ENCODE measurements at regions not wholly inside any gene's neighbourhood (a gene's known extent, or its start where the extent isn't known, plus 50 kb on each side); places are given as distances from the start of the nearest gene placed in this dataset.
"Not testable (repeated sequence)": the region's sequence is repeated elsewhere in the genome, so short reads cannot be mapped to it uniquely, and the experiment has no call there.

- DNase-seq (ENCODE audit: low read depth, low spot score) = no peak
- no peaks in the 10 kb centered on the region for H3K27me3 ChIP-seq (ENCODE audit: insufficient read depth, insufficient read length)
- H3K4me1 ChIP-seq (ENCODE audit: insufficient read depth, insufficient read length) = no peaks in the 10 kb centered on the region
- no peak overlapping the region for H3K4me3 ChIP-seq (ENCODE audit: insufficient read length, low read depth)
- TF ChIP-seq SUZ12 (IDR thresholded peaks at IDR 0.05; ENCODE audit: extremely low read depth, insufficient read depth, insufficient read length) (no peak), YY1 (IDR thresholded peaks at IDR 0.05; ENCODE audit: insufficient read depth, insufficient read length) (no peak), ZNF274 (IDR thresholded peaks at IDR 0.05; ENCODE audit: low read depth, low read length) (no peak)
- no peaks in the 10 kb centered on the region for H3K36me3 ChIP-seq (ENCODE audit: insufficient read depth, insufficient read length, low read length)
- no peaks in the 10 kb centered on the region for H3K9me3 ChIP-seq (ENCODE audit: insufficient read depth, low read length)
- no peak overlapping the region for H3K9ac ChIP-seq (ENCODE audit: insufficient read length, low read depth)
Measured at GRCh38 chr20:52008874-52009273, 182.7 kb downstream of the ZFP64 start.

DNA sequence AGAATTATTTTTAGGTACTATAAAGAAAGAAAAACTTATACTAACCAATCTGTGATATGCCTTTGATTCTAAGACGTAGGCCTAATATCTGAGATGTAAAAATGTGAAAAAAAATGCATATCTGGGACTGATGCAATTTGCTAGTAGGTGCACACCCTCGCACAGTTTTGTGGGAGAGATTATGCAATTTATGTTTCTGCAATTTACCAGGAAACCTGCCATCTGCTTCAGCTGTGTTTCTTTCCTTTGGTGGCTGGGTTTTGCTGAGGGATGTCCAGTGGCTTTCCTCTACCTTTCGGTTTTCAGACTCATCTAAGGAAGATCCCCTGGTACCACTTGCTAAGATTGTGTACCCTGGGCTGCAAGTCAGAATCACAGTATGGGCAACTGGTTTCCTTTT lies 186.9 kb downstream of the ZFP64 start:
- DNase-seq (ENCODE audit: low read depth, low spot score) = no peak
- Histone ChIP-seq H3K4me3 (ENCODE audit: insufficient read length, low read depth) (no peak overlapping the region), H3K36me3 (ENCODE audit: insufficient read depth, insufficient read length, low read length) (no peaks in the 10 kb centered on the region), H3K4me1 (ENCODE audit: insufficient read depth, insufficient read length) (no peaks in the 10 kb centered on the region), H3K9ac (ENCODE audit: insufficient read length, low read depth) (no peak overlapping the region), H3K27me3 (ENCODE audit: insufficient read depth, insufficient read length) (no peaks in the 10 kb centered on the region), H3K9me3 (ENCODE audit: insufficient read depth, low read length) (no peaks in the 10 kb centered on the region)
- TF ChIP-seq SUZ12 (IDR thresholded peaks at IDR 0.05; ENCODE audit: extremely low read depth, insufficient read depth, insufficient read length) = no peak
- TF ChIP-seq YY1 (IDR thresholded peaks at IDR 0.05; ENCODE audit: insufficient read depth, insufficient read length) = no peak
- TF ChIP-seq ZNF274 (IDR thresholded peaks at IDR 0.05; ENCODE audit: low read depth, low read length) = no peak

- H3K9ac ChIP-seq (ENCODE audit: insufficient read length, low read depth) = no peak overlapping the region
- H3K4me3 ChIP-seq (ENCODE audit: insufficient read length, low read depth) = no peak overlapping the region
- no peak for DNase-seq (ENCODE audit: low read depth, low spot score)
- H3K27me3 ChIP-seq (ENCODE audit: insufficient read depth, insufficient read length) = no peaks in the 10 kb centered on the region
- TF ChIP-seq SUZ12 (IDR thresholded peaks at IDR 0.05; ENCODE audit: extremely low read depth, insufficient read depth, insufficient read length) = no peak
- TF ChIP-seq YY1 (IDR thresholded peaks at IDR 0.05; ENCODE audit: insufficient read depth, insufficient read length) = no peak
- no peak for TF ChIP-seq ZNF274 (IDR thresholded peaks at IDR 0.05; ENCODE audit: low read depth, low read length)
- H3K36me3 ChIP-seq (ENCODE audit: insufficient read depth, insufficient read length, low read length) = no peaks in the 10 kb centered on the region
- H3K9me3 ChIP-seq (ENCODE audit: insufficient read depth, low read length) = no peaks in the 10 kb centered on the region
- H3K4me1 ChIP-seq (ENCODE audit: insufficient read depth, insufficient read length) = no peaks in the 10 kb centered on the region
Measured at GRCh38 chr20:52004018-52004417, 187.6 kb downstream of the ZFP64 start.

- TF ChIP-seq YY1 (IDR thresholded peaks at IDR 0.05; ENCODE audit: insufficient read depth, insufficient read length) = no peak
- TF ChIP-seq SUZ12 (IDR thresholded peaks at IDR 0.05; ENCODE audit: extremely low read depth, insufficient read depth, insufficient read length) = no peak
- TF ChIP-seq ZNF274 (IDR thresholded peaks at IDR 0.05; ENCODE audit: low read depth, low read length) = no peak
- no peak for DNase-seq (ENCODE audit: low read depth, low spot score)
- Histone ChIP-seq H3K9me3 (ENCODE audit: insufficient read depth, low read length) (no peaks in the 10 kb centered on the region), H3K4me1 (ENCODE audit: insufficient read depth, insufficient read length) (no peaks in the 10 kb centered on the region), H3K27me3 (ENCODE audit: insufficient read depth, insufficient read length) (no peaks in the 10 kb centered on the region), H3K36me3 (ENCODE audit: insufficient read depth, insufficient read length, low read length) (no peaks in the 10 kb centered on the region), H3K9ac (ENCODE audit: insufficient read length, low read depth) (no peak overlapping the region), H3K4me3 (ENCODE audit: insufficient read length, low read depth) (no peak overlapping the region)
Measured at GRCh38 chr20:52003415-52003814, 188.2 kb downstream of the ZFP64 start.

DNA sequence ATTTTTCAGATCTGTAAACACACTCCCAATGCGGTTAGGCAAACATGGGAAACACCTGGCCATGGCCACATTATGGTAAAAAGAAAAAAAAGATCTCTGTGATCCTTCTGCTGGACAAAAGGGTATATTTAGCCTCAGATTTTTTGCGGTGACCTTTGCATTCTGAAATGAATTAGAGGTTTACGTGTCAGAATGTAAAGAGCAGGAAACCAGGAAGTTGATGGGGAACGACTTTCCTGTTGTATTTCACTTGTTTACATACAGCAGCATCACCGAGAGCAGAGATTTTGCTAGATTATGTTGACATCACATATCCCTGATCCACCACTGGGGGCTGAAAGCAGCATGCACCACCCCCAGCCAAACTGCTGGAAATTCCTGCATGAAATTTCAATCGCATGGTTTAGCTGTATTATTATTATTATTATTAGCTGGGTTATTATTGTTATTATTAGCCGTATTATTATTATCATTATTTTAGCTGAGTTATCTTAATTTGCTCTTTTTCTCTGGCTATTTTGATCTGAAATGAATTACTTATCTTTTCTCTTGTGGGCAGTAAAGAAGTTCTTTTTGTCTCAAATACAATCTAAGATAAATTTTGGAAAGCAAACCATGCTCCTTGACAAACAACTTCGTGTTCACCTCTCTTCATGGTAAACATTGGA lies 189.4 kb downstream of the ZFP64 start:
- no peak for DNase-seq (ENCODE audit: low read depth, low spot score)

GRCh38 chr20:51997281-51997936 lies 194.2 kb downstream of the ZFP64 start:
- not testable (repeated sequence) for H3K9me3 ChIP-seq (ENCODE audit: insufficient read depth, low read length); H3K36me3 ChIP-seq (ENCODE audit: insufficient read depth, insufficient read length, low read length); DNase-seq (ENCODE audit: low read depth, low spot score); H3K27me3 ChIP-seq (ENCODE audit: insufficient read depth, insufficient read length); H3K4me1 ChIP-seq (ENCODE audit: insufficient read depth, insufficient read length); H3K4me3 ChIP-seq (ENCODE audit: insufficient read length, low read depth); H3K9ac ChIP-seq (ENCODE audit: insufficient read length, low read depth)

More for the DNA sequence above, 189.4 kb downstream of the ZFP64 start:
- Histone ChIP-seq H3K4me1 (ENCODE audit: insufficient read depth, insufficient read length) (no peaks in the 10 kb centered on the region), H3K27me3 (ENCODE audit: insufficient read depth, insufficient read length) (no peaks in the 10 kb centered on the region), H3K9me3 (ENCODE audit: insufficient read depth, low read length) (no peaks in the 10 kb centered on the region), H3K4me3 (ENCODE audit: insufficient read length, low read depth) (no peak overlapping the region), H3K36me3 (ENCODE audit: insufficient read depth, insufficient read length, low read length) (no peaks in the 10 kb centered on the region), H3K9ac (ENCODE audit: insufficient read length, low read depth) (no peak overlapping the region)
- no peak for TF ChIP-seq SUZ12 (IDR thresholded peaks at IDR 0.05; ENCODE audit: extremely low read depth, insufficient read depth, insufficient read length)
- TF ChIP-seq YY1 (IDR thresholded peaks at IDR 0.05; ENCODE audit: insufficient read depth, insufficient read length) = no peak
- no peak for TF ChIP-seq ZNF274 (IDR thresholded peaks at IDR 0.05; ENCODE audit: low read depth, low read length)

GRCh38 chr20:51995551-51995951 lies 193.2 kb upstream of the SALL4 start:
- Histone ChIP-seq H3K9ac (ENCODE audit: insufficient read length, low read depth) (no peak overlapping the region), H3K9me3 (ENCODE audit: insufficient read depth, low read length) (no peaks in the 10 kb centered on the region), H3K36me3 (ENCODE audit: insufficient read depth, insufficient read length, low read length) (no peaks in the 10 kb centered on the region), H3K4me1 (ENCODE audit: insufficient read depth, insufficient read length) (no peaks in the 10 kb centered on the region), H3K27me3 (ENCODE audit: insufficient read depth, insufficient read length) (no peaks in the 10 kb centered on the region), H3K4me3 (ENCODE audit: insufficient read length, low read depth) (no peak overlapping the region)
- TF ChIP-seq SUZ12 (IDR thresholded peaks at IDR 0.05; ENCODE audit: extremely low read depth, insufficient read depth, insufficient read length) (no peak), YY1 (IDR thresholded peaks at IDR 0.05; ENCODE audit: insufficient read depth, insufficient read length) (no peak), ZNF274 (IDR thresholded peaks at IDR 0.05; ENCODE audit: low read depth, low read length) (no peak)
- no peak for DNase-seq (ENCODE audit: low read depth, low spot score)

Measured in NT2/D1 (cell line).